Effector CD4-positive, alpha-beta T cell (primary cell): ENCODE measurements at regions not wholly inside any gene's neighbourhood (a gene's known extent, or its start where the extent isn't known, plus 50 kb on each side); places are given as distances from the start of the nearest gene placed in this dataset.
"Not testable (repeated sequence)": the region's sequence is repeated elsewhere in the genome, so short reads cannot be mapped to it uniquely, and the experiment has no call there.

Experiments
- DNase-seq: peaks from one replicate; pipeline ENCODE4 v3.0.0-alpha.2; 2020

DNA sequence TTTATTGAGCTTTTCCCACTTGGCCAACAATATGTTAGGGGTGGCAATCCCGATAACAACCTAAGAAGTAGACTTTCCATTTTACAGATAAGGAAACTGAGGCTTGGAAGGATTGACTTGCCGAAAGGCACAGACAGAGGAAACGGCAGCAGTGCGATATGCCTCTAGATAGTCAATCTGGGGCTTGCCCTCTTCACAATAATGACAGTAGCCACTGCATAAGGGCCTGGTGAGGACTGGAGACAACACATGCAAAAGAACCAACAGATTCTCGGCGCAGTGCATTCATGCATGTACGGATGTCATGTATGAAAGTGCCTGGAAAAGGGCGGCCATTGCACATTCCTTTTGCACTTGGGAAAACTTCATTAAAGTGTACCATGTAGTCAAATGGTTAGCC, 811.2 kb downstream of the RNF144A start:
- DNase-seq: no peak

DNA sequence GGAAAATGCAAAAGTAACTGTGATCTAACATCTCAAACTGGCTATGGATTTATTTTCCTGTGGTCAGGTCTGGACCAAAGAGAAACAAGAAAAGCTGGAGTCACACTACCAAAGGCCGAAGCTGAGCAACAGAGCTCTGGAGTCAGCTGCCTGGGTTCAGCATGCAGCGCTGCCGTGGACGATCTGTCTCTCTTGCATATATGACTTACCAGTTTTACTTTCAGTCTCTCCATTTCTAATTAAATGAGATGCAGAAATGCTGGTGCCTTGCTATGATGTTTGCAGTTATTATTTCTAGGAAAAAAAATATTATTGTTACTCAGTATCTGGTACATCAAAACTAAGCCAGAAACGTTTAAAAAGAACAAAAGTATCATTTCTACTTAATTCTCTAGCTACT, 813.2 kb downstream of the RNF144A start:
- no peak for DNase-seq

DNA sequence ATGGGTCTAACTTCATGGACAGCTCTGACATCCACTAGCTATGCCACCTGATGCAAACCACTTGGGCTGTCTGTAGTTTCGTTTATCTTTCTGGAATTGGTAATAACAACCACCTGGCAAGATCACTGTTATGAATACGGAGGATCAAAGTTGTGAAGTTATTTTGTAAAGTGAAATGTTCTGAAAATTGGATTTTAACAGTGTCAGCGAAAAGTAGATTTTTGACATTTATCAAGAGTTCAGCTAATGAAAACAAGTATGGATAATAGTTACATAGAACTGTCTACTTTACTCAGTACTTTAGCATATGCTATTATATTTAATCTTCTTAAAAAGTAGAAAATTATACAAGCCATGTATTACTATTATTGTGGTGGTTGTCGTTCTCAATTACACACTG, 813.8 kb downstream of the RNF144A start:
- DNase-seq: no peak

DNA sequence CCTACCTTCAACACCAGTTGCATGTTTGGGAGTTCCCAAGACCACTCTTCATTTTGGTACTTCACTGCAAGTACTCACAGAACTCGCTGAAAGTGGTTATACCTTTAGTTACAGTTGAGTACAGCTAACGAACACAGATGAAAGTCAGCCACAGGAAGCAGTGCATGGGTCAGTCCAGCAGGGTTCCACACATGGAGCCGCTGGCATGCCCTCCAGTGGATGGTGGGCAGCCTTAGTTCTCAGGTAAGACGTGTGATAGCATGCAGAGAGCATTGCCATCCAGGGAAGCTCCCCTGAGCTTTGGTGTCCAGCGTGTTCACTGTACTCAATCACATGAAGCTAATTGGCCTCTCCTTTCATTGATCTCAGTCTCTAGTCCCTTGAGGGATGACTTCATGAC, 815.3 kb downstream of the RNF144A start:
- DNase-seq: no peak

DNA sequence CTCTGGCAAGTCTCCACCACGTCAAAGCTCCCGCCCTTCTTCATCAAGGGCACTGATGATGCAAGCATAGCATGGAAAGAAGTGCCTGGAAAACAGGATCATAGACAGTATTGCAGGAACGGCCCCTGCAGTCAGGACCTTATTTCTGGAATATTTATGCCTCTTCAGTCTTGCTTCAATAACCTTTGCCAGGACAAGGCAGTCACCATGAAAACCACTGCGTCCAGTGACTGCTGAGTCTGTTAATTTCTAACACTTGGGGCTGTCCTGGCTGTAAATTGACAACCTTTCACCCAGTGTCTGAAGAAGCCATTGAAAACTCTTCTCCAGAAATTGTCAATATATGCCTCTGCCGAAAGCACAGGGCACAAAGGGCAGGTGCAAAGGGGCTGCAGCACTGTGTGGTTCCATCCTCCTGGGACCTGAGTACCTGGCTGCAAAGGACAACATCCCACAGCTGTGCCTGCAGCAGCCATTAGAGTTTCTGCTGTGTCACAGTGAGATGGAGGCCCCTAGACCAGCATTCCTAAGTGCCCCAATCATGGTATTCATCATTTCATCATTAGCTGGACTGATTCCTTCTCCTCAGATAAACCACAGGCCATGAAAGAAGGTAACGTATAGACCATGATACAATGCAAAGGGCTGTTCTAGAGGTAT, 819.6 kb downstream of the RNF144A start:
- DNase-seq: no peak

DNA sequence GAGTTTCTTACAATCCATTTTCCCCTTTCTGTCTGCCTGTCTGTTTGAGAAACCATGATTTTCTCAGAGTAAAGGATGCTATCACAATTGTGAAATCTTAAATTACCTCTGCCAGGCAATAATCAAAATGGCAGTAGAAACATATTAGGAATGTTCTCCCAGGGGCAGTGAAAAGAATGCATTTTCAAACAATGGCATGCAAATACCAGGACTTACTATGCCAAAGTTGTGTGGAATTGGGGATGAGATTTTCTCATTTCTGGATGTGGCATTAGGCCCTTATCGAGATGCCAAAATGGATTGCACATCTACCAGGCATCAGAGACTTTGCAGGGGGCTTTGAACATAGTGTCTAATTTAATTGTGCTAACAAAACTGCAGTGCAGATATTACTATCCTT, 821.4 kb downstream of the RNF144A start:
- no peak for DNase-seq

DNA sequence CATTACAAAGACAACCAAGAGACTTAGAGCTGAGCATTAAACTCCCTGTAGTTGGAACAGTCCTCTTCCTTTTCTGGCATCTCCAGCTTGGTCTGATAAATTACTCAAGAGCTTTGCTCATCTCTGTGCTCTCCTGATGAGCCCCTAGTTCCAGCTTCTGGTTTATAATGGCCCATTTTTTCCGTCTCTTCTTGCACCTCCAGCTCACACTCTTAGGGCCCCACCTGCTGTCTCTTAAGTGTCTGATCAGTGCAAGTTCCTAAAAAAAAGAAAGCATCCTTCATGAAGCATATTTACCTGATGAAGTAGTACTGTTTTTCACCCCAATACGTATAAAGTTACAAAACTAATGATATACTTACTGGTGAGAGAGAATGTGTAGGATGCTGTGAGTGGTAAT, 822.9 kb downstream of the RNF144A start:
- no peak for DNase-seq

DNA sequence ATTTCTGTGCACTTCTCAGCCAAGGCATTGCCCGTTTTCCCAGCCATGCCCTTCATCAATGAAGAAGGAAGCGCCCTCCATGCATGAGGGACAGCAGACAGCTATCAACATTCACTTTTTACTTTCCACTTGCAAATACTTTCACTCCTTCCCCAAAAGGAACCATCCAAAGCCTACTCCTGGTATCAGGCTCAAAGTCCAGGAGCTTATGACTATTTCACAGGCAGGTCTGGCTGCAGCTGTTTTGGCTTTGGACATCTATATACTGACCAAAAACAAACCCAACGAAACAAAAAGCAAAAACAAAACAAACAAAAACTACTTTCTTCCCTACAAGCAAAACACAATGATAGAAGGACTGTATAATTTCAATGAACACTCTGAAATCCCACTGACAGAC, 825.1 kb downstream of the RNF144A start:
- DNase-seq: no peak

DNA sequence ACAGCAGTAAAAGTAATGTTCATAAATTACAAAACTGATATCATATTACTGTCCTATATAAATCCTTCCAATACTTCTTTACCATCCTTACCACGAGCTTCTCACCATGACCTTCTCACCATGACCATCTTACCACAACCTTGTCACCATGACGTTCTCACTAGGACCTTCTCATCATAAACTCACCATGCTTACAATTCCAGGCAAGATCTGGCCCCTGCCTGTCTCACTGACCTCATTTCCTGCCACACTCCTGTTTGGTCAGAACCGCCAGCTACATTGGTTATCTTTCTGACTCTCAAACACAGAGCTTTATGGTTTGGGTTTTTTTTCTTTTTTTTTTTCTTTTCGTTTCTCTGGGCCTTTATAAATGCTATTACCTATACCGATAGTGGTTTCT, 827.6 kb downstream of the RNF144A start:
- peak; percentile 12 for DNase-seq

DNA sequence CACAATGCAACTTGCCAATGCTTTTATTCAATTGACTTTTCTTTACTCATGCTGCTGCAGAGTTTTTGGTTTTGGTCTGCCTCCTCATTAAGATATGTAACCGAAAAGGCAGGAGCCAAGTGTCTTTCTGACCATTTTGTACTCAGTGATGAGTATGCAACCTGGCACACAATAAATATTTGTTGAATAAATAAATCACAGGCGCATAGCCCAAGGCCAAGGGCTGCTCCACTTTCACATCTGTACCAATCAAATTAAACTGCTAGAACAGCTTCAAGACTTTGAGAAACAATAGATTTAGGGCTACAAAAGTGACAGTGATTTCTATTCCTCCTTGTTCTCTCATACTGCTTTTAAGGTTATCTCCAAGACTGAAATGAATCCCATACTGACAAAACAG, 828.2 kb downstream of the RNF144A start:
- DNase-seq: no peak

DNA sequence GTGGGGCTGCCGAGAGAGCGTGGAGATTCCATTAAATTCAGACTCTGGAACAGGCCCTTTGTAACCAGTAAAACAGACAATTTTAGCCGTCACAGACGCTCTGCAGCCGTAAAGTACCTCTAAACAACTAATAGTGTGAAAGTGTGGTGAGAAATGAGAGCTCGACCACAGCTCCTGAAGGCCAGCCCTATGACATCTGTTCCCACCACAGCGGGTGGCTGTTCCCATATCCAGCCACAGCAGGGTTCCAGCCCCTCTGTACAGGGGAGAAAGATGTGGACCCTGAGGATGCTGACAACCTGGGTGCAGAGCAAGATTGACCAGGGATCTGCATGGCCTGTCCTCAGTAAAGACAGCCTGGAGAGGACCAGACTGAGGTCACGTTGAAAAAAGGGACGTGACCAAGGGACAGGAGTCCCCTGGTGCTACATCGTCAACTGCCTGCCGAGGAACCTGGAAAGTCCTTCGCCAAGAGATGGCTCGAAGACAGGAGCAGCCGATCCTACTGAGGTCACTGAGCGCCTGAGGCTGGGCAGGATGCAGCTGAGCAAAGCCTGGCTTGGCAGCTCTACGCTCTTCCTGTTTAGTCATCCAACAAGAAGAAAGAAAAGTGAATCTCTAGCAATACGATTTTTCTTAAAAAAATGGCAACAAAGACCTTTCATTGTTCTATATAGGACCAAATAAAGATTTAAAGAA, 831.7 kb downstream of the RNF144A start:
- DNase-seq: no peak

DNA sequence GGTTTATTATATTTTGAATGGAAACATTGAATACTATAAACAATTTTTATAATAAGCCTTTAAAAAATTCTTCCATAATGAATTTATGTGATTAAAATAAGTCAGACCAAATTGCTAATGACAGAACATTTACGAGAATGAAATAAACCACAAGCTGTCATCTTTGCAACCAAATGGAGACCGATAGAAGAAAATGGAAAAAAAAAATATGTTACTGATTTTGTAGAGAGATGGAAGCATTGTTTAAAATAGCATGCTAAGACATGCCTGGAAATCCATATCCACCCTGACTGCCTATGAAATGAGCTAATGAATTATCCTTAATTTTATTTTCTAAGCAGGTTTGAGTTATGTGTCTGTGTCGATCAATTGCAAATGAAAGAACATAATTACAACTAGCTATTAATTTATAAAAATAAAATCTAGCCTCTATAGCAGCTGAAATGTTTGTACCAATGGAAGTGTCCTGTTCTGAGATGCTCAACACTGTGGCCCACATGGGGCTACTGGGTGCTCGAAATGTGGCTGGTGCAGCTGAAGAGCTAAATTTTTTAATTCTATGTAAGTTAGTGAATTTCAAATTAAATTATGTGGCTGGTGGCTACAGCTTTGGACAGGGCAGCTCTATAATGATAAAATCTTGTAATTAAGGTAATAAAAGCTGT, 832.8 kb downstream of the RNF144A start:
- DNase-seq: no peak

DNA sequence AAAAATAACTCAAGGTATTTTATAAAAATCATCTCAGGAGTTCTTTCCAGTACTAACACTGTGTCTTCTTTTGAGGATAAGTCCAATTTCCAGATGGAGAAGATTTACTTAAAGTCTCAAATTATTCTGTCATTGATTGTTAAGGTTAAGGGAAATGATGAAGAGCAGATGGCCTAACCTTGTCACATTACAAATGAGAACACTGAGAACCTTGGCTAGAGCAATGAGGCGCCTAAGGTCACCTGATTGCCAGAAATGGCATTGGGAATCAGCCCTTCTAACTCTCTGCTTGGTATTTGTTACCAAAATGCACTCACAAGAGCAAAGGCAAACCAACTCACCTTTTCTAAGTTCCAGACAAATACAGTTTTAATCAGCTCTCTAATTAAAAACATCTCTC, 835.1 kb downstream of the RNF144A start:
- DNase-seq: no peak

DNA sequence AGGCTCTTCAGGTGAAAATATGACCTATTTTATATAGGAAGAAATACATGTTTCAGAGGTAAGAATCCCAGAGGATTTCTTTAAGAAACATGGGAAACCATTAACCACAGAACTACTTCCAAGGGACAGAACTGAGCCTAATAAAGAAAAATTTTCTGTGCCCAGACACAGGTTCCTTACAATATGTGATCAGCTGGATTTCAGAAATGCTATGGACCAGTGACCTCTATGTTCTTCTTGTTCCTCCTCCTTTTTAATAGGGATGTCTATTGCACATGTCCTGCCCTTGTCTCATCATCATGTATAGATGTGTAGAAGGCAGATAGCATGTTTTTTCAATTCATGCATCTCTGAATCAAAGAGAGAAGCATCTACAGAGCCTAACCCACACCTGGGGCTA, 836.6 kb downstream of the RNF144A start:
- no peak for DNase-seq

DNA sequence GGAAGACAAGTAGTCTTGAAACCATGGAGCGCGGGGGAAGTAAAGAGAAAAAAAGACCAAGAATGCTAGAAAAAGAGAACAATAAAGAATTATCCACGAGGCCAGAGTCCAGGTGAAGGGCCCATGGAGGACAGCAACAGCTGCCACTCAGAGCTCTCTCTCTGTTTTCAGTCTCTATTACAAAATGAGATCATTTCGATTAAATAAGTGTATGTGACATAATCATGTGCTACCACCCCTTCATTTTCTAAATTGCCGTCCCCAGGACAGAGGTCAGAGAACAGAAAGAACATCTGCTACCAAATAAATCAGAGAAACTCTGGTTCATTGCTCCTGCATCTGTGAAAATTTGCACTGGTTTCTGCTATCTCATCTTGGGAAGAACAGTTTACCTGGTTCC, 838.7 kb downstream of the RNF144A start:
- no peak for DNase-seq

DNA sequence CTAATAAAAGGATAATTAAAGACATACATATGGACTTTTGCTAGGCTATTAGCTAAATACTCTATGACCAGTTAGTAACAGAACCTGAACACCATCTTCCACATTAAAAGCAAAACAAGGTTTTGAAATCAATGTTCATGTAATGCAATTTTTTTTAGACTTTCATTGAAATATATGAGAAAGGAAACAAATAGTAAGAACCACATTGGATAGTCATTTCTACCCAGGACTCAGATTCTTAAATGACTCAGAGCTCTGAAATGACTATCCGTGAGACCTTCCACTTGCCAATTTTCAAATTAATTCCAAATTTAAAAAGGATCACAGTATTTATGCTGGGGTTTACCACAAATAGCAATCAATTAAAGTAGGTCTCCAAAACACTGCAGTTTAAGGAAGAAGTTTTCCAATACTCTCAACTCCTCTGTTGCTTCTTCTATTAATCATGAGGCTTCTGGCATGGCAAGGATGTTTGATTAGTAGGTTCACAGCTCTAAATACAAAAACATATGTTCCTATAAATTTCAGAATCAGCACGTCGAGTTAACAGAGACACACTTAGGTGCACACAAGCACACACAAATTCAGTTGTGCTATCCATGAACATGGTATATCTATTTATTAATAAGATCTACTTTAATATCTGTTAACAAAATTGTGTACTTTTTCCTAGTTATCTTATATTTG, 841.0 kb downstream of the RNF144A start:
- DNase-seq: no peak

DNA sequence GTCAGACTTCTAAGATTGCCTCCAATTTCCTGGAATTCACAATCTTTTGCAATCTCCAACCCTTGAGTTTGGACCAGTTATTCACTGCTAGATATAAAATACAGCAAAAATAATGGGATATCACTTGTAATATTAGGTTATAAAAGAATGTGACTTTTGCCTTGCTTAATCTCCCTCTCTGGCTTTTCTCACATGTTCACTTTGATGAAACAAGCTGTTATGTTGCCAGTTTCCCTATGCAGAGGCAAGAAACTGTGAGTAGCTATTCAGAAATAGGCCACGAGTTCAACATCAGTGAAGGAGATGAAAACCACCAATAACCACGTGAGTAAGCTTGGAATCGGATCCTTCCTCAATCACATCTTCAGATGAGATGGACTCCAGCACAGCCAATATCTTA, 842.7 kb downstream of the RNF144A start:
- no peak for DNase-seq

DNA sequence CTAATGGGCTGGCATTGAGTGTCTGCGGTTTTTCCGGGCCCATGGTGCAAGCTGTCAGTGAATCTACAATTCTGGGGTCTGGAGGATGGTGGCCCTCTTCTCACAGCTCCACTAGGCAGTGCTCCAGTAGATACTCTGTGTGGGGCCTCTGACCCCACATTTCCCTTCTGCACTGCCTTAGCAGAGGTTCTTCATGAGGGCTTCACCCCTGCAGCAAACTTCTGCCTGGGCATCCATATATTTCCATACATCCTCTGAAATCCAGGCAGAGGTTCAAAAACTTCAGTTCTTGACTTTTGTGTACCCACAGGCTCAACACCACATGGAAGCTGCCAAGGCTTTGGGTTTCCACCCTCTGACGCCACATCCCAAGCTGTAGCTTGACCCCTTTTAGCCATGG, 846.2 kb downstream of the RNF144A start:
- DNase-seq: not testable (repeated sequence)

DNA sequence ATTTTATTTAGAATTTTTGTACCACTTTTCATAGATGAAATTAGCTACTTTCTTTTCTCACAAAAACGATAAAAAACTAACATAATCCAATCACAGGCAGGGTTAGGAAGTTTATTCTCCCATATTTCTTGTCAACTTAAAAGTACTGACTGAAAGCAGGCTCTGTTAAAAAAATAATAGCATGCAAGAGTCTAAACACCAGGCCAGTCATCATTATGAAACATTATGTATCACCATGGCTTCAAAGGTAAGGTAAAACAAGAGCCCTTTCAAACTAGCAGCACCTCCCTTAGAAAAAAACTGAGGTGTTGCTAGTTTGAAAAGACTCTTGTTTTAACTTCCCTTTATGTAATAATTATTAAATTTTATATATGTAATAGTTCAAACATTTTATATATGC, 848.0 kb downstream of the RNF144A start:
- no peak for DNase-seq

DNA sequence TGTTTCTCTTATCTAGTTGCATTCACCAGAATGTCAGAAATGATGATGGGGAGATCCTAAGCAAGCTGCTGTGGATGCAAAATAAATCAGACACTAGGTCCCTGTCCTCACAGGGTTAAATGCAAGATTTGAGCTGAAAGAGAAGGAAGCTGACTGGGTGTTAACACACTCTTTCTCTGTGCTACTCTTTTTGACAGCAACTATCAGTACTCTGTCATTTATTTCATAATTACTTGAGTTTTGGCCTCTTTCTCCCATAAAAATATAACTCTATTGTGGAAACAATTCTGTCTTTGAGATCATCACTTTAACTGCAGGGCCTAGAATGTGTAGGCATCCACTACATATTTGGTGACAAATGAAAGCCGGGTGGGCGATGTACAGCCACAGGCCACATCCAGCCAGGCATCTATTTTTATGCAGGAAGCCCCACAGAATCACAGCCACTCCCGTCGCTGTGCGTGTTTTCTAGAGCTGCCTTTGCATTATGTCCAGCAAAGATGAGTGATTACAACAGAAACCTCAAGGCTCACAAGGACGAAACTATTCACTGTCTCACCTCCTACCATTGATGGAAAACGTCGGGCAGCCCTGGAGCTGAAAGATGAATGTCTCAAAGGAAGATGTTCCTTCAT, 849.0 kb downstream of the RNF144A start:
- DNase-seq: no peak

DNA sequence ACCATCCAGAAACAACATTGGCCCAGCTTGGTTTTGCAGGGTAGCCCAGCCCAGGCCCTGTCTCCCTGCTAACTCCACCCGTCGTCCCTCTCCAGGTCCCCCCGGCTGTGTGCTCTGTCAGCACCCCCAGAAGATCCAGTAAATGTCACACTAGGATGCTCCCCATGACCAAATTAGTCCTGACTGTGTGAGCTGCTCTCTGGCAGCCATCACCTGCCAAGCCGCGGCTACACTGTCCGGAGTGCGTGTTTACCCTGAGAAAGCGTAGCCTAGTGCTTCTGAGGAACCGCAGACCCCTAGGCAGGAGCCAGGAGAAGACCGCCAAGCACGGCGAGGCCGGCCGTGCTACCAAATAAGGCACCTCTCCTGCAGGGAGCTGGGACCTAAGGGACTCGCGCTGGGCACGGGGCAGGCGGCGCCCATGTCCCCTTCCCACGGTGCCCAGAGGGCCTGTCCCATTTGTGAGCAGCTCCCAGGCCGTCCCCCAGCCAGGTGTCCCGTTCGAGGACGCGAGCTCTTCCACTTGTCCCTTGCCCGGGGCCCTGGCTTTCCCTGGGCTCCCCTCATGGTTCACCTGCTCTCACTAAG, 849.9 kb downstream of the RNF144A start:
- no peak for DNase-seq

DNA sequence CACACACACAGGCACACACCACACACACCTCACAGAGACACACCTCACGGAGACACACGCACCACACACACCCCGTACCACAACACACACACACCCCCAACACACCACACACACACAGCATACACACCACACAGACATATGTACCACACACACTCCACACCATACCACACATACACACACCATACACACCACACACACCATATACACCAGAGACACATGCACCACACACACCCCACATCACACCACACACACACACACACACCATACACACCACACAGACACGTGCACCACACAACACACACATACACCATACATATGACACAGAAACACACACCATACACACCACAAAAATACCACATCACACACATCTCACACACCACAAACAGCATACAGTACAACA, 850.7 kb downstream of the RNF144A start:
- no peak for DNase-seq

DNA sequence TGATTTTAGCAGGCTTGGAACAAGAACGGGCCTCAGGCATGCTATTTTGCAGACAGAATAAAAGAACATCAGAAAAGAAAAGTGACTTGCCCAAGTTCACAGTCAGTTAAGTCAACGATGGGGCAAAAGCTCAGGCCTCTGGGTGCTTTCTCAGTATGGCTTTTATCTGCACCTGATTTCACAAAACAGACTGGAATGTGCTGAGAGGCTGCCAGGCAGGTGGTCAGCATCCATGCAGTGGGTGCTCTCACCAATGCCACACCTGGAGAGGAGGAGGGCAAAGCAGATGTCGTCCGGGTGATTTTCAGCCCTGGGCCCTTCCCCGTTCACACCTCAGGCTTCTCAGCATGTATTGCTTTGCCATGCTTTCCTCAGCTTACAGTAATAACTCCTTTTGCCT, 854.6 kb downstream of the RNF144A start:
- DNase-seq: no peak
